Cortex of kidney (tissue), 1 donor: ENCODE measurements at regions not wholly inside any gene's neighbourhood (a gene's known extent, or its start where the extent isn't known, plus 50 kb on each side); places are given as distances from the start of the nearest gene placed in this dataset.
"Not testable (repeated sequence)": the region's sequence is repeated elsewhere in the genome, so short reads cannot be mapped to it uniquely, and the experiment has no call there.

Source experiments
- DNase-seq: peaks from one replicate; lab custom pipeline; 2025; lab: John Stamatoyannopoulos, UW

GRCh38 chr12:83818881-83819280 is 1093.7 kb downstream of the SLC6A15 start:
- DNase-seq: no peak

- no peak for DNase-seq
These were observed 1094.9 kb downstream of the SLC6A15 start for GRCh38 chr12:83817730-83818129.

- no peak for DNase-seq
These were observed 1104.0 kb downstream of the SLC6A15 start for GRCh38 chr12:83808591-83808990.

DNA sequence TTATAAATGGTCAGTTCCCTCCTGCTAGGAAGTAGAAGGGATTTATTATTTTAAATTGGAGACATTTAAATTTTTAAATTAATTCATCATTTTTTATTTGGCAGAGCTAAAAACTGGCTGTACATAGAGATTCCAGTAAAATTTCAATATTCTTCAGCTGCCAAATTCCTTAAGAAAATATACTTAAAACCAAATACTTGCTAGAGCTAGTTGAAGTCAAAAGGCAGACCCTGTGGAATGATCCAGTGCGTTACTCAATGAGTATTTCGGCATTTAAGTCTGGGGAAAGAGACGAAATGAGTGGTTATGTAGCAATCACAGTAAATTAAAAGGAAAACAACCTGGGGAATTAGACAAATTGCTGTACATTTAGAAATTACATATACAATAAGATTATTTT is 1104.7 kb downstream of the SLC6A15 start:
- DNase-seq: no peak

DNA sequence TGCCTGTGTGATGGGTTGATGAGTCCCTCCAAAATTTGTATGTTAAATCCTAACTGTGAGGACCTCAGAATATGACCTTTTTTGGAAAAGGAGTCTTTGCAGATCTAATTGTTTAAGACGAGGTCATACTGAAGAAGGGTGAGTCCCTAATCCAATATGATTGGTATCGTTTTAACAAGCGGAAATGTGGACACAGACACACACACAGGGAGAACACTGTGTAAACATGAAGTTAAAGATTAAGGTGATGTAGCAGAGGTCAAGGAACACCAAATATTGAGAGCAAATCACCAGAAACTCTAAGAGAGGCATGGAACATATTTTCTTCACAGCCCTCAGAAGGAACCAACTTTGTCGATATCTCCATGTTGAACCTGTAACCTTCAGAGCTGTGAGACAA is 1106.7 kb downstream of the SLC6A15 start:
- DNase-seq: no peak

DNA sequence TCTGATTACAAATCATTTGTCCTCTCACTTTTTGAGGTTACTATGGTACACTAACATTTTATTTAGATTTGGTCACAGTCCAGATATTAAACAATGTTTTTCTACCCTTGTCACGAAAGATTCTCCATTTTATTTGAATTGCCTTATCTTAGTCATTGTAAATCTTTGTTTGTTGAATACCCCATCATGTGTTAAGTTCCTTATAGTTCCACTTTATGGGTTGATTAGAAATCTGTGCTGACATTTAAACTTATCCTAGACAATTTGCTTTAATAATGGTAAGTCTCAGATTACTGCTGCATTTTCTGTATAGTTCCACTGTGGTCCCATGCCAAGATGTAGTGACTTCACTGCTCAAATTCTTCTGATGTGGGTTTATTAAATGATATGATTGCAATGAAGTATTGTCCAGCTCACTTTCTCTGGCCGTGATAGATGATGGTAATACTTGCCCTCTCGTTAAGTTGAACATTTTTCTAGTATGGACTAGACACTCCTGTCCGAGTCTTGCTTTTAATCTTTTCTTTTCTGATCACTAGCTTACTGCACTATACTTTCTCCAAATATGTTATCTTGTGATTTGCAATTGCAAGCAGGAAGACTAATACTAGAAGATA is 1107.3 kb downstream of the SLC6A15 start:
- DNase-seq: no peak

- no peak for DNase-seq
These were observed 1110.6 kb downstream of the SLC6A15 start for GRCh38 chr12:83801972-83802371.

GRCh38 chr12:83800022-83800421 is 1112.6 kb downstream of the SLC6A15 start:
- no peak for DNase-seq

DNA sequence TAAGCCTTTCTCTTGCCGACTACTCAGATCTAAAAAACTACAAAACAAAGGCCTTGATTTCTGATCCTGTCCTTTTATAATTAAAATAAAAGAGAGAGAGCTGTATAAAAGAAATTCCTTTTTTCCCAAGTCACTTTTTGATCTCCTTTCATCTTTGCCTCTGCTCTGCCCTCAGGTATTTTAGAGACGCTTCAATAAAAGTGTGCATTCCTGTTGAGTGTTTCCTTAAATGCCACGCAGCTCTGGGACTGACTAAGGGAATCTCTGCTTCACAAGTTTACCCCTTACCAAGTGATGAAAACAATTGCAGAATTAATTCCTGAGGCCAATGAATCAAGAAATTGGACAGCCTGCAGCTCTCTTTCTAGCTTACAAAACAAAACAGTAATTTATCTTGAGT is 1109.8 kb downstream of the TMTC2 start:
- no peak for DNase-seq

GRCh38 chr12:83793616-83794015 is 1106.9 kb downstream of the TMTC2 start:
- no peak for DNase-seq

- no peak for DNase-seq
These were observed 1097.7 kb downstream of the TMTC2 start for GRCh38 chr12:83784298-83784890.

GRCh38 chr12:83779526-83779925 is 1092.8 kb downstream of the TMTC2 start:
- no peak for DNase-seq

DNA sequence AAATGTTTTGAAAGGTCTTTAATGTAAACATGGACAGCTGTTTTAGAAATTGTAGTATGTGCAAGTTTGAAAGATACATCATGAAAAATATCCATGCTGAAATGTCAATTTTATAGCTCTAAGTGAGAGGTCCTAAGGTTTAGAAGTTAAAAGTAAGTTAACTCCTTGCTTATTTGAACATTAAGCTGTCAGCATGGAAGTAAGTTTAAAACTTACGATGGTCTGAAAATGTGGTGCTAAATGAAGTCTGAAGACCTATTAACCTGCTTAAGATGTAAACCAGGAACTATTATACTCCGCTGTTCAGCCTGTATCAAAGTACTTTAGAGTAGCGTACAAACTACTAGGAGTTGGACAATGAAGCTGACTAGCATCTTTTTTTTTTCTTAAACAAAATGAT is 1082.4 kb downstream of the TMTC2 start:
- DNase-seq: no peak

DNA sequence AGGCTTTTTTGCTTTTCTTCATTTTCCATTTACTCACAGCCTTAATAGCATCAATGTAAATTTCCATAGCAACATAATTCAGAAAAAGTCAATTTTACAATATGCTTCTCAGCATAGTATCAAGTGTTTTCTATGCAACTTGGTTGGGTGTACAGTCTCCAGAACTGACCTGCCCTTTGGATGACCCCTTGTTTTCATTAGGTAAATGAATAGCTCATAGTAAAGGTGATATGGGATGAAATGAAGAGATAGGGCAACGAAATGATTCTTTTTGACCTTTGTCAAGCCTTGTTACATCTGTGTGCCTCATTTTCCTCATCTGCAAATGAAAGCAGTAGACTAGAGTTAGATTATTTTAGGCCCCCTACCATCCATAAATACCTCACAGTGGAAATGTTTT is 1081.0 kb downstream of the TMTC2 start:
- no peak for DNase-seq

- no peak for DNase-seq
These were observed 1076.7 kb downstream of the TMTC2 start for GRCh38 chr12:83763425-83763824.

- no peak for DNase-seq
These were observed 1073.2 kb downstream of the TMTC2 start for GRCh38 chr12:83759906-83760305.

DNA sequence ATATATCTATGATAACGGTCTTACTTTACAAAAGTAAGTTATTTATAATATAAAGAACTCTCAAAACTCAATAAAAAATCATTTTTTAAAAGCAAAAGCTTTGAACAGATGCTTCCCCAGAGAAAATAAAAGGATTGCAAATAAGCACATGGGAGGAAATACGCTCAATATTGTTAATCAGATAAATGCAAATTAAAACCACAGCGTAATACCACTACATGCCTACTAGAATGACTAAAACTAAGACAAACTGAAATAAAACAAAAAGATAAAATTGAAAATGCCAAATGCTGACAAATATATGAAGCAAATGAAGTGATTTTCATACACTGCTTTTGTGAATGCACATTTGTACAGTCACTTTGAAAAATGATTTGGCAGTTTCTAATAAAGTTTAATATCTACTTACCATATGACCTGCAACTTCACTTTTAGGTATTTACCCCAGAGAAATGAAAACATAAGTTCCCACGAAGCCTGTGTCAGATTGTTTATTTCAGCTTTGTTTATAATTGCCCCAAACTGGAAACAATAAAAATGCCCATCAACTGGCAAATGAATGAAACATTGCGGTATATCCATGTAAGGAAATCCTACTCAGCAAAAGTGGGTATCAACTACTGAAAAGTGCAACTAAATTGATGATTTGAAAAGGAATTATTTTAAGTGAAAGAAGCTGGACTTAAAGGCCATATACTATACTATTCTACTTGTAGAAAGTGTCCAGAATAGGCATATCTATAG is 1072.4 kb downstream of the TMTC2 start:
- no peak for DNase-seq

GRCh38 chr12:83753904-83754303 is 1067.2 kb downstream of the TMTC2 start:
- DNase-seq: no peak

GRCh38 chr12:83753205-83753604 is 1066.5 kb downstream of the TMTC2 start:
- DNase-seq: no peak

DNA sequence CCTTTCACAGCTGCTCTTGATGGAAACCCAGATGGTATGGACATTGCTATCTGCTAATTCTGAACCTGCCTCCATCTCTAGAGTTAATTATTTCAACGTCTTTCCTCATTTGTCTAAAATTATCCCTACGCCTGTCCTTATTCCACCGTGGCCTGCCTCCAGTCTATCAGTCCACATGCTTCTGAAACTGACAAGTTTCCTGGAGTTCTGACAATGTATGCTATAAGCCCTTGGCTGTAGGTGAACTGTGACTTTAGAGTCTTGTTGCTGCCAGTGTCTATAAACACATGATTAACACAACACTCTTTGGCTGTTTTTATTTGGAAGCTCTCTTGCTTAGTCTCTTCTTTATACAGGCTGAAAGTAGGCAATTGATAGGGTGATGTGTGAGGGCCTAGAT is 1052.9 kb downstream of the TMTC2 start:
- no peak for DNase-seq

DNA sequence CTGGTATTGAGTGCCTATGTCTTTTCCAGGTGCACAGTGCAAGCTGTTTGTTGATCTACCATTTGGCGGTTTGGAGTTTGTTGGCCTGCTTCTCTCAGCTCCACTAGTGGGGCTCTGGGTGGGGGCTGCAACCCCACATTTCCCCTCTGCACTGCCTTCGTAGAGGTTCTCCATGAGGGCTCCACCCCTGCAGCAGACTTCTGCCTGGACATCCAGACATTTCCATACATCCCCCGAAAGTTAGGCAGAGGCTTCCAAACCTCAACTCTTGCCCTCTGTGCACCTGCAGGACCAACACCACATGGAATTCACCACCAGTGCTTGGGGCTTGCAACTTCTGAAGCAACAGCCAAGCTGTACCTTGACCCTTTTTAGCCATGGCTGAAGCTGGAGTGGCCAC is 1024.1 kb downstream of the TMTC2 start:
- no peak for DNase-seq

GRCh38 chr12:83709899-83710298 is 1023.2 kb downstream of the TMTC2 start:
- DNase-seq: no peak

GRCh38 chr12:83700838-83701237 is 1014.1 kb downstream of the TMTC2 start:
- no peak for DNase-seq

GRCh38 chr12:83696311-83696710 is 1009.6 kb downstream of the TMTC2 start:
- not testable (repeated sequence) for DNase-seq
